DMS53 (cell line): ENCODE measurements at regions not wholly inside any gene's neighbourhood (a gene's known extent, or its start where the extent isn't known, plus 50 kb on each side); places are given as distances from the start of the nearest gene placed in this dataset.
"Not testable (repeated sequence)": the region's sequence is repeated elsewhere in the genome, so short reads cannot be mapped to it uniquely, and the experiment has no call there.

Experiments used
- DNase-seq: peaks from one replicate; lab custom pipeline; 2025; lab: John Stamatoyannopoulos, UW

GRCh38 chr10:107529350-107529749 is 364.8 kb upstream of the SORCS1 start:
- DNase-seq, result no peak

- no peak for DNase-seq
Observed at GRCh38 chr10:107520348-107520747, 355.8 kb upstream of the SORCS1 start.

- no peak for DNase-seq
Observed at GRCh38 chr10:107517811-107518210, 353.3 kb upstream of the SORCS1 start.

GRCh38 chr10:107516349-107516748 is 351.8 kb upstream of the SORCS1 start:
- no peak for DNase-seq

- DNase-seq, result not testable (repeated sequence)
Observed at GRCh38 chr10:107504011-107504410, 339.5 kb upstream of the SORCS1 start.

DNA sequence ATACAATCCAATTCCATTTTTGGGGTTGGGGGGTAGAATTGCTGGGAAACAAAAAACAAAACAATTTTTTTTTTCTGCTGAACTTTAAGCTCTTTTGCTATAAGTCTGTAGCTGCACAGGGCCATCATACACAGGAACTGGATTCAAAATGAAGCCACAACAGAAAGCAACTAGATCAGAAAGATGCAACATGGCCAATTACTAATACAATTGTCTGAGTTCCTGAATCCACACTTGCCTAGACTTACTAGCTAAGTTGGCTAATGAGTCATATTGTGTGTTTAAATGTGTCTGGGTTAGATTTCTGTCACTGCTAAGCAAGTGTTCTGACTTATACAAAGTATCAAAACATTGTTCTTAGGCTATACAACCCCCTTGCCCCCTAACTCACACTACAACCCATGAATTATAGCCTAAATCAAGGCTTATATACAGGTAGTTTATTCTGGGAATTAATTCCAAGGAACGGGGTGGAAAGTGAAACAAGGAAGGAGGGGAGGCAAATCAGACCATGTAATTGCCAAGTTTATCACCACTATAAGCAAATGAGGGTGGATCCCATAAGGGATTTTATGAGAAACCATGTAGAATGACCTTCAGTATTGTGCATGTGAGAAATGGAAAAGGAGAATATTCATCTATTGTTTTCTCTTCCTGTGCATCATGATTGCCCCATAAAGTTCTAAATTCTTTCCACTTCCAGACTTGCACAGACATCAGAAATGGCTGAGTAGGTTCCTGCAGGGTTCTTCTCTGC is 337.9 kb upstream of the SORCS1 start:
- no peak for DNase-seq

GRCh38 chr10:107498983-107499382 is 334.5 kb upstream of the SORCS1 start:
- DNase-seq, result no peak

GRCh38 chr10:107497024-107497423 is 332.5 kb upstream of the SORCS1 start:
- no peak for DNase-seq

GRCh38 chr10:107496594-107496993 is 332.1 kb upstream of the SORCS1 start:
- no peak for DNase-seq

DNA sequence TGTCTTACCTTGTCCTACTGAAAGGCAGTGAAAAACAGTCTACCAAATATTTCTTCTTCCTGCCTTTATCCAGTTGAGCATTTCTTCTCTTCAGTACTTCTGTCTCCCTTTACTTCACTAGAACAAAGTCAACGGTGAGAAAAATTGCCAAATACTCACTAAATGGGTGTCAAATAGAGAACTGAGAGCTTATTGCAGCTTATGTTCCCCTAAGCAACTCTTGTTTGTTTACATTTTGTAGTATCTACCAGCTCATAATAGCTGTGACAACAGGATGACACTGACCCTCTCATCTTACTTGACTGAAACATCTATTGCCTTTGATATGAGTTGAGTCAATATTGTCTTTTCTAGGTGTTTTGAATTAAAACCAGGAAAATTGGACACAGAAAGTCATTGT is 327.9 kb upstream of the SORCS1 start:
- peak; percentile 85 for DNase-seq

DNA sequence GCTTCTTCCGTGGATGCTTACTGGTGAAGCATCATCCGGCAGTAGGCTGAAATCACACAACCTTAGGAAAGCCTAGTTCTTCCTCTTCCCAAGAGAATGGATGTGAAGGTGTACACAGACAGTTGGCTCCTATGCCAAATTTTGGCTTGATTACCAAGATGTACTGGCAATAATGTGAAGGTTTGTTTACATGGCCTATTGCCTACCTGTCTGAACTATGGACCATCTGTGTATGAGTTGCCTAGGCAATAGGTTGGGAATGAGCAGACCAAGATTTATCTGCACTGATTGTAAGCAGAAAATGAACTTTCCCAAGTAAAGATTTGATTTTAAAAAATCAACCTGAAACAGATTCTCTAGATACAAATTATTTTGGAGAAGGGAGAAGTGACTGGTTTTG is 325.9 kb upstream of the SORCS1 start:
- DNase-seq, result no peak

- no peak for DNase-seq
Observed at GRCh38 chr10:107487284-107487683, 322.8 kb upstream of the SORCS1 start.

DNA sequence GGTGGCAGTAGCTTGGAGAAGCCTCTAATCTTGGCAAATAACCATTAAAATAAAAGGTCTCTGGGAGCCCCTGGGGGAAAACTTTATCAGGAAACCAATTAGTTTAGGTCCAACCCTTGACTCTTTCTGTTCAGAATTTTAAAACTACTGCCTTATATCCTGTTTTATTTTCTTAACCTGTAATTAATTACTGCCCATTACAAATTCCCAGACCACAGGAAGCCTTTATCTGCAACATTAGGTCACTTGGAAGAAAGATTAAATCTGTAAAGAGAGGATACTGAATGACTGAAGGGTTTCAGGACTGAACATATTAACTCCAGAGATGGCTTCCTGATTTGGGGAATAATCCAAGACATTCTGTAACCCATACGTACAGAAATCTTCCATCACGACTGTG is 320.5 kb upstream of the SORCS1 start:
- DNase-seq, result no peak

GRCh38 chr10:107481881-107482280 is 317.4 kb upstream of the SORCS1 start:
- DNase-seq, result no peak

- DNase-seq, result no peak
Observed at GRCh38 chr10:107481224-107481623, 316.7 kb upstream of the SORCS1 start.

GRCh38 chr10:107480781-107481180 is 316.3 kb upstream of the SORCS1 start:
- no peak for DNase-seq

- no peak for DNase-seq
Observed at GRCh38 chr10:107477266-107477665, 312.8 kb upstream of the SORCS1 start.

DNA sequence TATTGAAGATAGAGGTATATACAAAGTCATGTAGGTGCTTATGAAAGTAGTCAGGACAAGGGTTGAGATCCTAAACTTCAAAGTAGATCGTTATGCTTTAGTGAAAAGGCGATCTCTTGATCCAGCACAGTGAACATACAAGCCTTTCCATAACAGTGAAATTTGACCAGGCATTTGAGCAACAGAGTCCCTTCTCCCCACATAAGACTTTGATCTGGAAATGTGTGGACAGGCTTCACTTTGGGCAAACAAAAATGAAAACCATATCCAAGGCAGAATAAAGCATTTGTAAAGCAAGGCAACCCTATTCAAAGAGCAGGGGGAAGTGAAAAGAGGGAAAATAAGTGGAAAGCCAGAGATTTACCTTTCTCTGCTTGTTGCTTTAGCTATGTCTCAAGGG is 311.9 kb upstream of the SORCS1 start:
- no peak for DNase-seq

GRCh38 chr10:107474650-107475049 is 310.1 kb upstream of the SORCS1 start:
- no peak for DNase-seq

DNA sequence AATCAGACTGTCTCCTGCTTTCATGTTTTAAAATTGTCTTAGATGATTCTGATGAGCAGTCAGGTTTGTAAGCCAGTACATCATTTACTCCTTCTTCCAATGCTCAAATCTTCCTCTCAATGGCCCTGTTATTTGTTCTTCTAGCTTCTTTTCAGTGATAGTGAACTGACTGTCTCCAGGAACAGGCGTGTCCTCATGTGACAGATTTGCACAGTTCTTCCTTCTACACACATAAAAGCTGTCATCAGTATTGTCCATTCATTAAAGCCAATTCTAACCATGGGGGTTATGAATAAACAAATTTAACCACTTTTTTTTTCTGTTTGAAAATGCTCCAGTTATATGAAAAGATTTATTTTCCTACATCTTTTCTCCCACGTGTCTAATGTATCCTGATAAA is 308.7 kb upstream of the SORCS1 start:
- no peak for DNase-seq

DNA sequence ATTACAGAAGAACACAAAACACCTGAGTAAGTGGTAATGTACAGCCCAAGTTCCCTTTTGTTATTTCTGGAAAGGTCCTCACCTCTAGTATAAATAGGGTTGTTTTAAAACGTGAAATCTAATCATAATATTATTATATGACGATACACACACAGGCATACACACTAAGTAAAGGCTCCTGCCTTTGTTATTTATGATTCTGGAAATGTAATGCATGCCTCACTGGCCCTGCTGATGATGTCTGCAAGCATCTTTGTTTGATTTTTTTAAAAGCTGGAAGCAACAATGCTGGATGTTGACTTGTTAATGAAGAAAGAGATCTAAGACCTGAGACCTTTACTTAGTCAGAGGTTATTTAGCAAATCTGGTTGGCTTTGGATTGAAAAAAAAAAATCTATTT is 307.4 kb upstream of the SORCS1 start:
- no peak for DNase-seq

DNA sequence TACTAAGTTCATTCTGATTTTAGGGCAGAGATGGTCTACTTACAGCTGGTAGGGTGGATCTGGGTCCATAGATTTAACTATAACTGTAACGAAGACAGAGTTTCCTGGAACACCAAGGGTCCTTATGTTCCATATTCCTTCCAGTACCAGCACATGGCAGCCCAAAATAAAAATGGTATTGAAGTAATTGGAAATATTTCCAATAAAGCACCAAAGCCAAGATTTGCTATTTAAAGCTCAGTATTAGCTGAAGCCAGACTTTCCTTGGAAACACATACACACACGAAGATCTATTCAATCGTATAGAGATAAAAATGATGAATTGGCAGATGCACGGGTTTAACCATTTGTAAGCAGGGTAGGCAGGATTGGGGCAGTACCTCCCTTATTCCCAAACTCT is 289.1 kb upstream of the SORCS1 start:
- no peak for DNase-seq

- DNase-seq, result no peak
Observed at GRCh38 chr10:107451047-107451446, 286.5 kb upstream of the SORCS1 start.

DNA sequence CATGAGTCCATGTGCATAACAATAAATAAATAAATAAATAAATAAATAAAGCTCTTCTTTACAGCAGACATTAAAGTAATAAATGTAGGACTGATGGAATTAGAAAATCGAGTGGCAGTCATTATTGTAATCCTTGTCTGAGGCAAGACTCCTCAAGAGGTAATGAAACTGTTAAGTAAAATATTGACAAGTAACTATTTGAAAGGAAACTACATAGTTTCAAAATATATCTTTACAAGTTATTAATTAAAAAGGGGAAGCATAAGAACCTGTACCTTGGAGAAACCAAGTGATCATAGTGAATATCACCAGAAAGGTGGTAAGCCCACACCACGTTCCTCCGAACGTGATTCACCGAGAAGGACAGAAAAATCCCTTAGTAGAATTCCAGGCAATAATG is 285.6 kb upstream of the SORCS1 start:
- no peak for DNase-seq
